ENCODE measurements at regions not wholly inside any gene's neighbourhood (a gene's known extent, or its start where the extent isn't known, plus 50 kb on each side); places are given as distances from the start of the nearest gene placed in this dataset.

DNA sequence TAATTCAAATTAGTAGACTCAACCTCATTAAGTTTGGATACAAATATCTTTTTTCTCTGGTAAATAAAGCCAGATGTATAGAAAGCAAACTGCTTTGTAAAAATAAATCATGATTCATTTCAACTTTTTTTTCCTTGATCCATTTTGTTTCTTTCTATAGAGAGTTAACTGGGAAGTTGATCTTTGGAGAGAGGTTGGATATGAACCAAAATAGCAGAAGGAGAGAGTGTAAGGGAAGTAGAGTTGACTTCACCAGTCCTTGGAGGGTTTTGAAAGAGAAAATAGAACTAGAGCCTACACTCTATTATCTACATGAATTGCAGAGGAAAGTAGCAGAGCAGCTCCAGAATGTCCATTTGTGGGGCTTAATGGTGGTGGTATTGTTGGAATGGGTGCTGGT lies 243.8 kb downstream of the ADGRL2 start:
- no peaks in the 10 kb centered on the region for H3K9me3 ChIP-seq (ENCODE audit: low read depth, low read length, poor library complexity, severe bottlenecking)
- no peaks in the 10 kb centered on the region for H3K4me1 ChIP-seq (ENCODE audit: insufficient read depth, low read length, poor library complexity, severe bottlenecking)
- intact Hi-C loops (cut with micrococcal nuclease; ENCODE audit: unreplicated experiment), result no loop called here
- H3K36me3 ChIP-seq (ENCODE audit: insufficient read depth, low read length, poor library complexity, severe bottlenecking), result no peaks in the 10 kb centered on the region
- no peak for DNase-seq (ENCODE audit: low spot score)
- H3K27me3 ChIP-seq (replicated peaks; ENCODE audit: insufficient read depth, low read depth, low read length, poor library complexity), result peaks cover 18% of the 10 kb centered on the region
- H3K4me3 ChIP-seq (ENCODE audit: low read depth, low read length, poor library complexity, severe bottlenecking), result no peak overlapping the region
- H3K27ac ChIP-seq (ENCODE audit: low read depth, low read length, poor library complexity, severe bottlenecking), result no peak overlapping the region
- ChIA-PET POLR2A (ENCODE audit: low non-redundant PET) (no interaction called here), CTCF (no interaction called here)
- BruUV-seq (replicated peaks), result no TSS peak
- TF ChIP-seq, protein P1, sequence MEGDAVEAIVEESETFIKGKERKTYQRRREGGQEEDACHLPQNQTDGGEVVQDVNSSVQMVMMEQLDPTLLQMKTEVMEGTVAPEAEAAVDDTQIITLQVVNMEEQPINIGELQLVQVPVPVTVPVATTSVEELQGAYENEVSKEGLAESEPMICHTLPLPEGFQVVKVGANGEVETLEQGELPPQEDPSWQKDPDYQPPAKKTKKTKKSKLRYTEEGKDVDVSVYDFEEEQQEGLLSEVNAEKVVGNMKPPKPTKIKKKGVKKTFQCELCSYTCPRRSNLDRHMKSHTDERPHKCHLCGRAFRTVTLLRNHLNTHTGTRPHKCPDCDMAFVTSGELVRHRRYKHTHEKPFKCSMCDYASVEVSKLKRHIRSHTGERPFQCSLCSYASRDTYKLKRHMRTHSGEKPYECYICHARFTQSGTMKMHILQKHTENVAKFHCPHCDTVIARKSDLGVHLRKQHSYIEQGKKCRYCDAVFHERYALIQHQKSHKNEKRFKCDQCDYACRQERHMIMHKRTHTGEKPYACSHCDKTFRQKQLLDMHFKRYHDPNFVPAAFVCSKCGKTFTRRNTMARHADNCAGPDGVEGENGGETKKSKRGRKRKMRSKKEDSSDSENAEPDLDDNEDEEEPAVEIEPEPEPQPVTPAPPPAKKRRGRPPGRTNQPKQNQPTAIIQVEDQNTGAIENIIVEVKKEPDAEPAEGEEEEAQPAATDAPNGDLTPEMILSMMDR (conservative IDR thresholded peaks at IDR 0.05; ENCODE audit: low read depth, low read length), result no peak
- TF ChIP-seq EZH2 (IDR thresholded peaks at IDR 0.05; ENCODE audit: borderline replicate concordance, low read depth, low read length, poor library complexity, severe bottlenecking), result no peak

DNA sequence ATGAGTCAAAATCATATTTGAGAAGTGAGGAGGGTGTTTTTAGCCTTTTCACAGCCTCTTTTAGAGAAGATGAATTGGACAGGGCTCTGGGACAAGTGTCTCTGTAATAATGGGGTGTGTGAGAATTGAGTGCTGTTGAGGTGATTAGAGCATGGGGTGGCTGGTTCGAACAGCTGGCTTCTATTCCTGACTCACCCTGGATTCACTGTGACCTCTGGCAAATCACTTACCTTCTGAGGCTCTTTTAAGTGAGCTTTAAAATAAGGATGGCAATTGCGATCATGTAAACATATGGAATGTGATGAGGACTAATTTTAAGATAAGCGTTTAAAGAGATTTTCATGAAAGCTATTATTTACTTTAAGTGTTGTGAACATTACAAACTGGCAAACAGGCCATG lies 243.4 kb downstream of the ADGRL2 start:
- Histone ChIP-seq H3K27me3 (replicated peaks; ENCODE audit: insufficient read depth, low read depth, low read length, poor library complexity) (peaks cover 18% of the 10 kb centered on the region), H3K4me1 (ENCODE audit: insufficient read depth, low read length, poor library complexity, severe bottlenecking) (no peaks in the 10 kb centered on the region), H3K4me3 (ENCODE audit: low read depth, low read length, poor library complexity, severe bottlenecking) (no peak overlapping the region), H3K9me3 (ENCODE audit: low read depth, low read length, poor library complexity, severe bottlenecking) (no peaks in the 10 kb centered on the region), H3K27ac (ENCODE audit: low read depth, low read length, poor library complexity, severe bottlenecking) (no peak overlapping the region), H3K36me3 (ENCODE audit: insufficient read depth, low read length, poor library complexity, severe bottlenecking) (no peaks in the 10 kb centered on the region)
- ChIA-PET CTCF (no interaction called here), POLR2A (ENCODE audit: low non-redundant PET) (no interaction called here)
- no peak for DNase-seq (ENCODE audit: low spot score)
- intact Hi-C loops (cut with micrococcal nuclease; ENCODE audit: unreplicated experiment), result no loop called here
- no peak for TF ChIP-seq EZH2 (IDR thresholded peaks at IDR 0.05; ENCODE audit: borderline replicate concordance, low read depth, low read length, poor library complexity, severe bottlenecking)
- TF ChIP-seq, protein P1 (conservative IDR thresholded peaks at IDR 0.05; ENCODE audit: low read depth, low read length), result no peak
- BruUV-seq (replicated peaks), result no TSS peak

DNA sequence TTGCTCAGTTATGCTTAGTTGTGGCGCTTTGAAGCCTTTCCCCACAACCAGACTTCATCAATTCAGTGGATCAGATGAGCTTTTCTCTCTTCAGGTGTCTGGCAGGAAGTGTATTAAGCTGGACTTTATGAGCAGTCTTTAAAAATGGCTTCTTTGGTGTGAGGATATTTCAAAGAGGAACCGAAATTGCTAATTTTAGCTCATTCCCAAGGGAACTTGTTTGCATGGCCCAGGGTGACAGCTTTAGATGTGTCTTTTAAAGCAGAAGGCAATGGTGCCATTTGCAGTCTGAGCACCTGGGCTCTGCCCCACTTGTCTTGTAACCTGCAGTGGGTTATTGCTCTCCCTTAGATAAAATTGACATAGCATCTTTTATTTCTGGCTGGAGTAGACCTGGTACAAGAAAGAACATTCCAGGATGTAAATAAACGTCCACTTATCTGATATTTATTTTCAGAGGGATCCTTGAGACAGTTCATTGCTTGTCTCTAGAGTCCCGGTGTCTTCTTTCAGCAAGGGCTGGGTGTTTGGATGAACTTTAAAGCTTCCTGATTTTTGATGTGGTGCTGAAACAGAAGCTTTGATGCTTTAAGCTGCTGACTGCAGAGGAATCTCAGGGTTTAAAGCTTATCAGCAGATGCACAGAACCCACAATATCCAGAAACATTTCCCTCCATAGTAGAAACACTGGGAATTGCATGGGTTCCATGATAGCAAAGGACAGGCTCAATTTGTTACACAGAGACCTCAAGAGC lies 241.7 kb downstream of the ADGRL2 start:
- ChIA-PET POLR2A (ENCODE audit: low non-redundant PET) (no interaction called here), CTCF (no interaction called here)
- no peak overlapping the region for H3K4me3 ChIP-seq (ENCODE audit: low read depth, low read length, poor library complexity, severe bottlenecking)
- TF ChIP-seq EZH2 (IDR thresholded peaks at IDR 0.05; ENCODE audit: borderline replicate concordance, low read depth, low read length, poor library complexity, severe bottlenecking), result no peak
- no peaks in the 10 kb centered on the region for H3K36me3 ChIP-seq (ENCODE audit: insufficient read depth, low read length, poor library complexity, severe bottlenecking)
- peaks cover 18% of the 10 kb centered on the region for H3K27me3 ChIP-seq (replicated peaks; ENCODE audit: insufficient read depth, low read depth, low read length, poor library complexity)
- no TSS peak for BruUV-seq (replicated peaks)
- intact Hi-C loops (cut with micrococcal nuclease; ENCODE audit: unreplicated experiment), result no loop called here
- no peaks in the 10 kb centered on the region for H3K9me3 ChIP-seq (ENCODE audit: low read depth, low read length, poor library complexity, severe bottlenecking)
- H3K27ac ChIP-seq (ENCODE audit: low read depth, low read length, poor library complexity, severe bottlenecking), result no peak overlapping the region
- DNase-seq (ENCODE audit: low spot score), result no peak
- no peaks in the 10 kb centered on the region for H3K4me1 ChIP-seq (ENCODE audit: insufficient read depth, low read length, poor library complexity, severe bottlenecking)

All from A673 (cell line).